ENCODE measurements at regions not wholly inside any gene's neighbourhood (a gene's known extent, or its start where the extent isn't known, plus 50 kb on each side); places are given as distances from the start of the nearest gene placed in this dataset.

GRCh38 chr2:67242456-67242855 is 154.7 kb upstream of the ETAA1 start:
- CTCF ChIA-PET: no interaction called here

DNA sequence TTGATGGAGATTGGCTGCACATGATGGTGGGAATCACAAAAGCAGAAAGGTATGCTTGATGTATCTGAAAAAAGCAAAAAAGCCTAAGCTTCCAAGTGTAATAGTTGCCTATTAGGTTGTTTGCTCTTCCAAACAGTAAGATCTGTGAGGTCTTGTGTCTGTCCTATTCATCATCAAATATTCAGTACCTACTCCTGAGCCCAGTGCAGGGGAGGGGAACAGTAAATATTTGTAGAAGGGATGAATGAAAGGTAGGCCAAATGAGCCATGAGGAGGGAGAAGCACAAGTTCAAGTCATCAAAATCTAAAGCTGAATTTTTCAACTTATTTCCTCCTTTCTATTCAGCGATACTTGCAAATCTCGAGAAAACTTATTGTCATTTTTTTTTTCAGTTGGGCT is 153.2 kb upstream of the ETAA1 start:
- 65% methylated on average over 2 of the region's 2 CpGs for WGBS (ENCODE audit: insufficient coverage)
- intact Hi-C loops (cut with micrococcal nuclease): no loop called here
- H3K36me3 ChIP-seq (replicated peaks in 1 of 2; ENCODE audit: control extremely low read depth in 1 of 2, control insufficient read depth in 1 of 2, extremely low read depth in 1 of 2, insufficient read depth in 2 of 2, low read length in 1 of 2): no peaks in the 10 kb centered on the region
- no peaks in the 10 kb centered on the region for H3K4me1 ChIP-seq (ENCODE audit: control insufficient read depth in 2 of 2, insufficient read depth in 2 of 2, low read length in 2 of 2)
- H3K9me3 ChIP-seq (ENCODE audit: control extremely low read depth in 1 of 3, control insufficient read depth in 2 of 3, insufficient read depth in 1 of 3, low read length in 2 of 3): no peaks in the 10 kb centered on the region
- no peaks in the 10 kb centered on the region for H3K27me3 ChIP-seq (replicated peaks in 1 of 4; ENCODE audit: control extremely low read depth in 1 of 4, control insufficient read depth in 3 of 4, insufficient read depth in 4 of 4, low read length in 3 of 4)
- ChIA-PET POLR2A (no interaction called here), CTCF (interaction anchor here (0.7 kb wide), 1 partner anchor 60 kb away, joined by 3 read pairs; no protein-coding TSS in a partner anchor)
- H3K4me2 ChIP-seq (replicated peaks; ENCODE audit: low read depth, low read length, poor library complexity, severe bottlenecking): no peak overlapping the region
- DNase-seq (no peak), ATAC-seq (ENCODE audit: low read depth) (no peak)
- TF ChIP-seq EZH2 (IDR thresholded peaks at IDR 0.05; ENCODE audit: borderline replicate concordance, insufficient read depth, low read depth, low read length, poor library complexity, severe bottlenecking) (no peak), CTCF (IDR thresholded peaks at IDR 0.05) (no peak)
- H3K27ac ChIP-seq (ENCODE audit: low read length in 2 of 2): no peak overlapping the region
- no peak overlapping the region for H3K9ac ChIP-seq (ENCODE audit: low read length)
- Mint-ChIP-seq H3K4me3 (no peak overlapping the region), H3K27ac (no peak overlapping the region), H3K9me3 (ENCODE audit: insufficient read depth) (no peaks in the 10 kb centered on the region), H3K27me3 (no peaks in the 10 kb centered on the region), H3K4me1 (no peaks in the 10 kb centered on the region)
- H2AFZ ChIP-seq (ENCODE audit: insufficient read depth, low read depth, low read length, poor library complexity, severe bottlenecking): no peak overlapping the region
- no peaks in the 10 kb centered on the region for H3K79me2 ChIP-seq (ENCODE audit: control insufficient read depth, insufficient read depth, low read length)
- no peak overlapping the region for H3K4me3 ChIP-seq (ENCODE audit: control extremely low read depth in 1 of 5, extremely low read depth in 1 of 5, insufficient read depth in 1 of 5, low read depth in 2 of 5, low read length in 4 of 5)
- no peaks in the 10 kb centered on the region for H4K20me1 ChIP-seq (ENCODE audit: control insufficient read depth, insufficient read depth, low read length, poor library complexity, severe bottlenecking)

More at GRCh38 chr2:67242456-67242855, 154.7 kb upstream of the ETAA1 start:
- Histone ChIP-seq H3K27me3 (replicated peaks in 1 of 4; ENCODE audit: control extremely low read depth in 1 of 4, control insufficient read depth in 3 of 4, insufficient read depth in 4 of 4, low read length in 3 of 4) (no peaks in the 10 kb centered on the region), H3K4me1 (ENCODE audit: control insufficient read depth in 2 of 2, insufficient read depth in 2 of 2, low read length in 2 of 2) (no peaks in the 10 kb centered on the region), H2AFZ (ENCODE audit: insufficient read depth, low read depth, low read length, poor library complexity, severe bottlenecking) (no peak overlapping the region), H4K20me1 (ENCODE audit: control insufficient read depth, insufficient read depth, low read length, poor library complexity, severe bottlenecking) (no peaks in the 10 kb centered on the region), H3K9me3 (ENCODE audit: control extremely low read depth in 1 of 3, control insufficient read depth in 2 of 3, insufficient read depth in 1 of 3, low read length in 2 of 3) (no peaks in the 10 kb centered on the region), H3K9ac (ENCODE audit: low read length) (no peak overlapping the region), H3K79me2 (ENCODE audit: control insufficient read depth, insufficient read depth, low read length) (no peaks in the 10 kb centered on the region), H3K27ac (ENCODE audit: low read length in 2 of 2) (no peak overlapping the region), H3K4me3 (ENCODE audit: control extremely low read depth in 1 of 5, extremely low read depth in 1 of 5, insufficient read depth in 1 of 5, low read depth in 2 of 5, low read length in 4 of 5) (no peak overlapping the region), H3K36me3 (replicated peaks in 1 of 2; ENCODE audit: control extremely low read depth in 1 of 2, control insufficient read depth in 1 of 2, extremely low read depth in 1 of 2, insufficient read depth in 2 of 2, low read length in 1 of 2) (no peaks in the 10 kb centered on the region), H3K4me2 (replicated peaks; ENCODE audit: low read depth, low read length, poor library complexity, severe bottlenecking) (no peak overlapping the region)
- TF ChIP-seq EZH2 (IDR thresholded peaks at IDR 0.05; ENCODE audit: borderline replicate concordance, insufficient read depth, low read depth, low read length, poor library complexity, severe bottlenecking): no peak
- no peak for TF ChIP-seq CTCF (IDR thresholded peaks at IDR 0.05)
- Mint-ChIP-seq H3K4me1 (no peaks in the 10 kb centered on the region), H3K27me3 (no peaks in the 10 kb centered on the region), H3K4me3 (no peak overlapping the region), H3K27ac (no peak overlapping the region), H3K9me3 (ENCODE audit: insufficient read depth) (no peaks in the 10 kb centered on the region)
- POLR2A ChIA-PET: no interaction called here
- DNase-seq (no peak), ATAC-seq (ENCODE audit: low read depth) (no peak)
- intact Hi-C loops (cut with micrococcal nuclease): no loop called here
- WGBS (ENCODE audit: insufficient coverage): 78% methylated on average over 1 of the region's 3 CpGs
